Tibial artery (tissue), 4 donors: ENCODE measurements at regions not wholly inside any gene's neighbourhood (a gene's known extent, or its start where the extent isn't known, plus 50 kb on each side); places are given as distances from the start of the nearest gene placed in this dataset.

Source experiments
- DNase-seq, 2 donors: peaks; one replicate each; pipeline ENCODE4 v3.0.0-alpha.2; 2019
- H3K27ac ChIP-seq, 2 donors: fragments of 200-600 bp; sonication (generic) in 1 of 2; 1 replicate in 1 of 2; 2 replicates in 1 of 2; pipeline ENCODE4 v1.5.1; 2018 to 2019; ENCODE audit warnings: mild to moderate bottlenecking in 1 of 2
- H3K27me3 ChIP-seq, 2 donors: fragments of 200-600 bp; sonication (generic) in 1 of 2; one replicate each; pipeline versions ENCODE4 v1.5.1 to v1.6.0; 2016 to 2019
- H3K36me3 ChIP-seq, 3 donors: fragments of 200-600 bp; sonication (generic) in 2 of 3; one replicate each; pipeline ENCODE4 v1.5.1; 2016 to 2019; ENCODE audit warnings: mild to moderate bottlenecking in 2 of 3
- H3K4me1 ChIP-seq, 4 donors: fragments of 200-600 bp; sonication (generic) in 2 of 4; 1 replicate in 3 of 4; 2 replicates in 1 of 4; pipeline ENCODE4 v1.5.1; 2016 to 2019
- H3K4me3 ChIP-seq, 2 donors: fragments of 200-600 bp; sonication (generic) in 1 of 2; 1 replicate in 1 of 2; 2 replicates in 1 of 2; pipeline ENCODE4 v1.5.1; 2018 to 2019; ENCODE audit warnings: mild to moderate bottlenecking in 2 of 2
- H3K9me3 ChIP-seq, 3 donors: fragments of 200-600 bp; sonication (generic) in 1 of 3; one replicate each; pipeline ENCODE4 v1.5.1; 2016 to 2019
- intact Hi-C: fragments of 100-400 bp; cut with DNase I; formaldehyde crosslinking; loops from one replicate; pipeline ENCODE4 v1.15.0; 2023; ENCODE audit warnings: low total_unique reads
- TF ChIP-seq, protein P1 (sequence below), 2 experiments: fragments of 200-600 bp in 1 of 2; fragments of 450-650 bp in 1 of 2; IDR thresholded peaks; one replicate each; pipeline ENCODE4 v1.5.1; 2017 to 2019; ENCODE audit warnings: antibody characterized with exemption in 2 of 2, mild to moderate bottlenecking in 1 of 2, moderate library complexity in 1 of 2

- Histone ChIP-seq H3K27ac (no peak overlapping the region), H3K36me3 (no peaks in the 10 kb centered on the region), H3K4me1 (no peaks in the 10 kb centered on the region), H3K27me3 (no peaks in the 10 kb centered on the region), H3K9me3 (no peaks in the 10 kb centered on the region), H3K4me3 (no peak overlapping the region)
- DNase-seq, result no peak
- intact Hi-C loops, result no loop called here
- TF ChIP-seq, protein P1, sequence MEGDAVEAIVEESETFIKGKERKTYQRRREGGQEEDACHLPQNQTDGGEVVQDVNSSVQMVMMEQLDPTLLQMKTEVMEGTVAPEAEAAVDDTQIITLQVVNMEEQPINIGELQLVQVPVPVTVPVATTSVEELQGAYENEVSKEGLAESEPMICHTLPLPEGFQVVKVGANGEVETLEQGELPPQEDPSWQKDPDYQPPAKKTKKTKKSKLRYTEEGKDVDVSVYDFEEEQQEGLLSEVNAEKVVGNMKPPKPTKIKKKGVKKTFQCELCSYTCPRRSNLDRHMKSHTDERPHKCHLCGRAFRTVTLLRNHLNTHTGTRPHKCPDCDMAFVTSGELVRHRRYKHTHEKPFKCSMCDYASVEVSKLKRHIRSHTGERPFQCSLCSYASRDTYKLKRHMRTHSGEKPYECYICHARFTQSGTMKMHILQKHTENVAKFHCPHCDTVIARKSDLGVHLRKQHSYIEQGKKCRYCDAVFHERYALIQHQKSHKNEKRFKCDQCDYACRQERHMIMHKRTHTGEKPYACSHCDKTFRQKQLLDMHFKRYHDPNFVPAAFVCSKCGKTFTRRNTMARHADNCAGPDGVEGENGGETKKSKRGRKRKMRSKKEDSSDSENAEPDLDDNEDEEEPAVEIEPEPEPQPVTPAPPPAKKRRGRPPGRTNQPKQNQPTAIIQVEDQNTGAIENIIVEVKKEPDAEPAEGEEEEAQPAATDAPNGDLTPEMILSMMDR (IDR thresholded peaks at IDR 0.05), result no peak
Measured at GRCh38 chr20:60491051-60491581, 532.9 kb downstream of the CDH26 start.

DNA sequence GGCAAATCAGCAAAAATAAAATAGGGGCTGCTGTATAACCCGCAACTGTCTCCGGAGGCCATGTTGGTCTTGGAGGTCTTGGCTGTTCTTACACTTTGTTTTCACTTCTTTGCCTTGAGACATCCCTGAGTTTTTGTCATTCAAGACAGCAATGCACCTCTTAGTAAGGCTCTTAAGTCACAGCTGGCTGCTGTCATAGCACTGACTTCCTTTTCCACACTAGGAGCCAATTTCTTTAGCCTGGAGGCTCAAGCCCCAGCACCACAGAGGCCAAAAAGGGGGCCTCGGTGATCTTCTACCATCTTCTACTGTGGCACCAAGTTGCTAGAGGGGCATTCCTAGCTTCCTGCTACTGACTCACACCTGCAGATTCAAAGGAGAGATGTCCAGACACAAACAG lies 536.3 kb downstream of the CDH26 start:
- Histone ChIP-seq H3K9me3 (no peaks in the 10 kb centered on the region), H3K27me3 (no peaks in the 10 kb centered on the region), H3K36me3 (no peaks in the 10 kb centered on the region), H3K4me1 (no peaks in the 10 kb centered on the region), H3K27ac (no peak overlapping the region), H3K4me3 (no peak overlapping the region)
- intact Hi-C loops, result no loop called here
- DNase-seq, result no peak
- TF ChIP-seq, protein P1 (IDR thresholded peaks at IDR 0.05), result no peak

- Histone ChIP-seq H3K36me3 (no peaks in the 10 kb centered on the region), H3K27ac (no peak overlapping the region), H3K9me3 (no peaks in the 10 kb centered on the region), H3K4me3 (no peak overlapping the region), H3K4me1 (no peaks in the 10 kb centered on the region), H3K27me3 (no peaks in the 10 kb centered on the region)
- intact Hi-C loops, result no loop called here
- DNase-seq, result no peak
- TF ChIP-seq, protein P1 (IDR thresholded peaks at IDR 0.05), result no peak
Measured at GRCh38 chr20:60497298-60498035, 539.2 kb downstream of the CDH26 start.

GRCh38 chr20:60500038-60500701 lies 541.9 kb downstream of the CDH26 start:
- H3K9me3 ChIP-seq, result no peaks in the 10 kb centered on the region
- no peak overlapping the region for H3K4me3 ChIP-seq
- no peaks in the 10 kb centered on the region for H3K4me1 ChIP-seq
- H3K27ac ChIP-seq, result no peak overlapping the region
- intact Hi-C loops, result no loop called here
- DNase-seq, result no peak
- no peaks in the 10 kb centered on the region for H3K36me3 ChIP-seq
- TF ChIP-seq, protein P1 (IDR thresholded peaks at IDR 0.05), result no peak
- no peaks in the 10 kb centered on the region for H3K27me3 ChIP-seq

- DNase-seq, result no peak
- no peaks in the 10 kb centered on the region for H3K36me3 ChIP-seq
- no peaks in the 10 kb centered on the region for H3K4me1 ChIP-seq
- H3K9me3 ChIP-seq, result no peaks in the 10 kb centered on the region
- no peaks in the 10 kb centered on the region for H3K27me3 ChIP-seq
- TF ChIP-seq, protein P1 (IDR thresholded peaks at IDR 0.05), result no peak
- H3K4me3 ChIP-seq, result no peak overlapping the region
- intact Hi-C loops, result no loop called here
- H3K27ac ChIP-seq, result no peak overlapping the region
Measured at GRCh38 chr20:60501048-60501447, 542.8 kb downstream of the CDH26 start.
